ENCODE measurements at regions not wholly inside any gene's neighbourhood (a gene's known extent, or its start where the extent isn't known, plus 50 kb on each side); places are given as distances from the start of the nearest gene placed in this dataset.
"Not testable (repeated sequence)": the region's sequence is repeated elsewhere in the genome, so short reads cannot be mapped to it uniquely, and the experiment has no call there.

GRCh38 chr2:180691186-180691854 lies 289.1 kb upstream of the UBE2E3 start:
- H3K9ac ChIP-seq (ENCODE audit: low read depth, low read length); H3K4me3 ChIP-seq (ENCODE audit: low read length); H3K9me3 ChIP-seq (ENCODE audit: insufficient read depth, low read depth, low read length): not testable (repeated sequence)

GRCh38 chr2:180690611-180691010 lies 289.8 kb upstream of the UBE2E3 start:
- no peaks in the 10 kb centered on the region for H3K36me3 ChIP-seq (ENCODE audit: insufficient read depth, low read depth, low read length)
- H3K27ac ChIP-seq (ENCODE audit: low read length) = no peak overlapping the region
- H3K9me3 ChIP-seq (ENCODE audit: insufficient read depth, low read depth, low read length) = no peaks in the 10 kb centered on the region
- no peak overlapping the region for H3K4me3 ChIP-seq (ENCODE audit: low read length)
- no peak overlapping the region for H3K9ac ChIP-seq (ENCODE audit: low read depth, low read length)
- no peaks in the 10 kb centered on the region; the same call in 1 of the 2 replicates for H3K4me1 ChIP-seq (ENCODE audit: insufficient read depth, low read length)
- H3K27me3 ChIP-seq (ENCODE audit: insufficient read depth, low read length) = no peaks in the 10 kb centered on the region

More at GRCh38 chr2:180691186-180691854, 289.1 kb upstream of the UBE2E3 start:
- not testable (repeated sequence) for H3K27ac ChIP-seq (ENCODE audit: low read length); H3K4me1 ChIP-seq (ENCODE audit: insufficient read depth, low read length); H3K27me3 ChIP-seq (ENCODE audit: insufficient read depth, low read length); H3K36me3 ChIP-seq (ENCODE audit: insufficient read depth, low read depth, low read length)

GRCh38 chr2:180682871-180683270 lies 297.5 kb upstream of the UBE2E3 start:
- no peak overlapping the region for H3K27ac ChIP-seq (ENCODE audit: low read length)
- no peak overlapping the region for H3K9ac ChIP-seq (ENCODE audit: low read depth, low read length)
- no peaks in the 10 kb centered on the region for H3K36me3 ChIP-seq (ENCODE audit: insufficient read depth, low read depth, low read length)
- no peaks in the 10 kb centered on the region for H3K9me3 ChIP-seq (ENCODE audit: insufficient read depth, low read depth, low read length)
- H3K4me3 ChIP-seq (ENCODE audit: low read length) = no peak overlapping the region
- peaks cover 18% of the 10 kb centered on the region; the same call in 1 of the 2 replicates for H3K4me1 ChIP-seq (ENCODE audit: insufficient read depth, low read length)
- H3K27me3 ChIP-seq (ENCODE audit: insufficient read depth, low read length) = no peaks in the 10 kb centered on the region

GRCh38 chr2:180679693-180680092 lies 300.7 kb upstream of the UBE2E3 start:
- Histone ChIP-seq H3K36me3 (ENCODE audit: insufficient read depth, low read depth, low read length) (no peaks in the 10 kb centered on the region), H3K27me3 (ENCODE audit: insufficient read depth, low read length) (no peaks in the 10 kb centered on the region), H3K27ac (ENCODE audit: low read length) (no peak overlapping the region), H3K4me3 (ENCODE audit: low read length) (no peak overlapping the region; the same call in 1 of the 2 replicates), H3K9me3 (ENCODE audit: insufficient read depth, low read depth, low read length) (no peaks in the 10 kb centered on the region), H3K9ac (ENCODE audit: low read depth, low read length) (no peak overlapping the region), H3K4me1 (ENCODE audit: insufficient read depth, low read length) (peaks cover 16% of the 10 kb centered on the region; the same call in 1 of the 2 replicates)

- Histone ChIP-seq H3K9me3 (ENCODE audit: insufficient read depth, low read depth, low read length) (no peaks in the 10 kb centered on the region), H3K9ac (ENCODE audit: low read depth, low read length) (no peak overlapping the region), H3K4me1 (ENCODE audit: insufficient read depth, low read length) (peaks cover 16% of the 10 kb centered on the region; the same call in 1 of the 2 replicates), H3K4me3 (ENCODE audit: low read length) (no peak overlapping the region), H3K36me3 (ENCODE audit: insufficient read depth, low read depth, low read length) (no peaks in the 10 kb centered on the region), H3K27me3 (ENCODE audit: insufficient read depth, low read length) (no peaks in the 10 kb centered on the region), H3K27ac (ENCODE audit: low read length) (no peak overlapping the region)
These were observed 301.8 kb upstream of the UBE2E3 start for GRCh38 chr2:180678625-180678972.

GRCh38 chr2:180677930-180678624 lies 302.3 kb upstream of the UBE2E3 start:
- Histone ChIP-seq H3K27ac (ENCODE audit: low read length) (no peak overlapping the region), H3K27me3 (ENCODE audit: insufficient read depth, low read length) (no peaks in the 10 kb centered on the region), H3K9ac (ENCODE audit: low read depth, low read length) (no peak overlapping the region), H3K36me3 (ENCODE audit: insufficient read depth, low read depth, low read length) (no peaks in the 10 kb centered on the region), H3K9me3 (ENCODE audit: insufficient read depth, low read depth, low read length) (no peaks in the 10 kb centered on the region), H3K4me1 (ENCODE audit: insufficient read depth, low read length) (peaks cover 16% of the 10 kb centered on the region; the same call in 1 of the 2 replicates), H3K4me3 (ENCODE audit: low read length) (no peak overlapping the region)

- Histone ChIP-seq H3K9ac (ENCODE audit: low read depth, low read length) (no peak overlapping the region), H3K27ac (ENCODE audit: low read length) (no peak overlapping the region), H3K9me3 (ENCODE audit: insufficient read depth, low read depth, low read length) (no peaks in the 10 kb centered on the region), H3K4me1 (ENCODE audit: insufficient read depth, low read length) (peaks cover 16% of the 10 kb centered on the region; the same call in 1 of the 2 replicates), H3K27me3 (ENCODE audit: insufficient read depth, low read length) (no peaks in the 10 kb centered on the region), H3K4me3 (ENCODE audit: low read length) (no peak overlapping the region), H3K36me3 (ENCODE audit: insufficient read depth, low read depth, low read length) (no peaks in the 10 kb centered on the region)
These were observed 303.2 kb upstream of the UBE2E3 start for GRCh38 chr2:180677200-180677599.

- H3K36me3 ChIP-seq (ENCODE audit: insufficient read depth, low read depth, low read length) = no peaks in the 10 kb centered on the region
- no peaks in the 10 kb centered on the region for H3K9me3 ChIP-seq (ENCODE audit: insufficient read depth, low read depth, low read length)
- H3K4me3 ChIP-seq (ENCODE audit: low read length) = no peak overlapping the region
- peaks cover 16% of the 10 kb centered on the region; the same call in 1 of the 2 replicates for H3K4me1 ChIP-seq (ENCODE audit: insufficient read depth, low read length)
- H3K27ac ChIP-seq (ENCODE audit: low read length) = no peak overlapping the region
- H3K27me3 ChIP-seq (ENCODE audit: insufficient read depth, low read length) = no peaks in the 10 kb centered on the region
- H3K9ac ChIP-seq (ENCODE audit: low read depth, low read length) = no peak overlapping the region
These were observed 303.8 kb upstream of the UBE2E3 start for GRCh38 chr2:180676520-180677025.

- Histone ChIP-seq H3K9ac (ENCODE audit: low read depth, low read length) (no peak overlapping the region), H3K27ac (ENCODE audit: low read length) (no peak overlapping the region), H3K27me3 (ENCODE audit: insufficient read depth, low read length) (no peaks in the 10 kb centered on the region), H3K9me3 (ENCODE audit: insufficient read depth, low read depth, low read length) (no peaks in the 10 kb centered on the region), H3K4me1 (ENCODE audit: insufficient read depth, low read length) (peaks cover 11% of the 10 kb centered on the region; the same call in 1 of the 2 replicates), H3K4me3 (ENCODE audit: low read length) (no peak overlapping the region), H3K36me3 (ENCODE audit: insufficient read depth, low read depth, low read length) (no peaks in the 10 kb centered on the region)
These were observed 305.2 kb upstream of the UBE2E3 start for GRCh38 chr2:180675170-180675569.

- Histone ChIP-seq H3K9ac (ENCODE audit: low read depth, low read length) (no peak overlapping the region), H3K9me3 (ENCODE audit: insufficient read depth, low read depth, low read length) (no peaks in the 10 kb centered on the region), H3K27ac (ENCODE audit: low read length) (no peak overlapping the region), H3K4me3 (ENCODE audit: low read length) (no peak overlapping the region), H3K36me3 (ENCODE audit: insufficient read depth, low read depth, low read length) (no peaks in the 10 kb centered on the region), H3K27me3 (ENCODE audit: insufficient read depth, low read length) (no peaks in the 10 kb centered on the region), H3K4me1 (ENCODE audit: insufficient read depth, low read length) (no peaks in the 10 kb centered on the region)
These were observed 308.0 kb upstream of the UBE2E3 start for GRCh38 chr2:180672377-180672776.

- Histone ChIP-seq H3K27me3 (ENCODE audit: insufficient read depth, low read length) (no peaks in the 10 kb centered on the region), H3K4me1 (ENCODE audit: insufficient read depth, low read length) (no peaks in the 10 kb centered on the region), H3K9me3 (ENCODE audit: insufficient read depth, low read depth, low read length) (no peaks in the 10 kb centered on the region), H3K36me3 (ENCODE audit: insufficient read depth, low read depth, low read length) (no peaks in the 10 kb centered on the region), H3K27ac (ENCODE audit: low read length) (no peak overlapping the region), H3K9ac (ENCODE audit: low read depth, low read length) (no peak overlapping the region), H3K4me3 (ENCODE audit: low read length) (no peak overlapping the region)
These were observed 310.0 kb upstream of the UBE2E3 start for GRCh38 chr2:180670302-180671003.
